Stimulated activated CD8-positive, alpha-beta memory T cell treated with anti-CD3 and anti-CD28 coated beads, Interleukin-15, amount 100 ng/mL, for 24 hours (primary cell): ENCODE measurements at regions not wholly inside any gene's neighbourhood (a gene's known extent, or its start where the extent isn't known, plus 50 kb on each side); places are given as distances from the start of the nearest gene placed in this dataset.

Source experiments
- DNase-seq: peaks from one replicate; pipeline ENCODE4 v3.0.0-alpha.2; 2020; ENCODE audit warnings: low read depth

DNA sequence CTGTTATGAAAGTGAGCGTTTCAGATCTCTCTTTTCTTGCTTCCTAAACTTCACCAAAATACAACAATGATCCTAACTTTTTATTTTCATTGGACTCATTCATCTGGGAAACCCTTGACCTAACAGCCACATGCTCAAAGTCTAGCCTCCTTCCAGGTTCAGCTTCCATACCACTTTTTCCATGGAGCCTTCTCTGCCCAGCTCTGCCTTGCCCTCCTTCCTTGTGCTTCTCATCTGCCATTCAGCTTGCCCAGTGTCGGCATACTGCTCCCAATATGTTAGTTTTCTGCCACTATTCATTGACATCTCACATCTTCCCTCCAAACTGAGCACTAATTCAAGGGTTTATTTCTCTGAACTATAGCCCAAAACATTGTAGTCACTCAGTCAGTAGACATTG lies 214.7 kb downstream of the RAD51AP2 start:
- DNase-seq = no peak

DNA sequence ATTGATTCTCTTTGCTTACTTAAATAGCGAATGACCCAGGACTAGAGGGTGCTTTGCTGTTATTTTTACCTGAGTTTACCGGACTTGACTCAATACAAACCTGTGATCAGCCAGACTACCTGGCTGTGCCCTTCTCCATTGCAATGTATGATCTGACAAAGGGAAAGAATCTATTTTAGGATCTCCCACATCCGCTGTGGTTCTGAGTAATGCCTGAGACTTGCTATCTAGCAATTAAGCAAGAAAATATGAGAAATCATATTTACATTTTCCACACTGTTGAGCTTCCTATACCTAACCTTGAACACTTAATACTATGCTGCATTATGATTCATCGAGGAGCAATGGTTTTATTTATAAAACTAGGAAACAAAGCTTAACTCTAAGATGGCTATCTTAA lies 215.2 kb downstream of the RAD51AP2 start:
- DNase-seq = no peak

DNA sequence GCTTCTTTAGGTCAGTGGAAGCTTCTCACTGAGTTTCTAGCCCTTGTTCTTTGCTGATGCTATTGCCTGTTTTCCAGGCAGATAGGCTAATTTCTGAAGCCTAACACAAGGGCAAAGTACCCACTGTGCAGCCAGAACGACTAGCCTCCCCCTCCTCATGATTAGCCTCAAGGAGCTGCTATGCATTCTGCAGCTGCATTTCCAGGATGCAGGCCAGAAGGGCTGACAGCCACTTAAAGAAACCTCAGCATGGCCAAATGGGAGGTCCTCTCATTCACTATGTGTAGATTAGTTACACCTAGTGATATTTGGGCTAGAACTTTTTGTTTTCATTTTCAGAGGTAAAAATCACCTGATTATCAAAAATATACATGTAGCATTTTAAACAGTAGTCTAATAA lies 216.0 kb downstream of the RAD51AP2 start:
- no peak for DNase-seq

DNA sequence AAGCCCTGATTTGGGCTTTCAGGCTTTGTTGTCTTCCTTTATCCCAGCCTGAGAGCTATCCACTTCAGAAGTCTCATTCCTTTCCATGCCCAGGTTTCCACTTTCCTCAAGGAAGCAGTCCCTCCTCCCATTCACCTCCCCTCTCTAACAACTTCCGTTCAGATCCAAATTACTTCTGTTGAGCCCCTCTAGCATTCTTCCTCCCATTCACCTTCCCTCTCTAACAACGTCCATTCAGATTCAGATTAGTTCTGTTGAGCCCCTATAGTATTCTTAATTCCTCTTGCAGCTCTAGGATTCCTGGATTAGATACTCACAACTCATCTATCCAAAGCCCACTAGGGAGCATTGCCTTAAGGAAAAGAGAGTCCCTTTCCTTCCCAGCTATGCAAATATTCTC lies 216.8 kb downstream of the RAD51AP2 start:
- DNase-seq = no peak

DNA sequence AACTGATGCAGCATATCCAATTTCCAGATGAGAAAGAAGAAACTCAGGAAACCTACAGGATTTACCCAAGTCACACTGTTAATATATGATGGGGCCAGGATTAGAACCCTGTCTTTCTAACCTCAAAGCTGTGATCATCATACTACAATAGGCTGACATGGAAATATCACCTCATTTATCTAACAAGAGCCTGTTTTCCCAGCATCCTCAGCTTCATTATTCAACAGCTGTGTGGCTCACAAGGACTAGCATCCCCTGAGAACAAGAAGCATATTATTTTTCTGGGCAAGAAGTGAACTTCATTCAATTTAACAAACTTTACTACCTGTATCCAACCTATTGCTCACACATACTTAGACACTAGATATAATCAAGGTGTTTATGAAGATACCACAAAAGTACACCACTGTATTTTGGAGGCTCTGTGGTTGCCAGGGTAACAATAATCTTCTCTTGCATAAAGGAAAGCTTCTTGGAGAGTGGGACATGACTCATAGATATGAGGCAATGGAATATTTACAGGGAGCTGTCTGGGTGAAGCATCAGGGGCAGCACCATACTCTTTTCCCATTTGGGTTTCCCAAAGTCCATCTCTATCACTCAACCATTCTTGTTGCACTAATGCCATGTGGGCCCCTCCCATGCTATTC lies 218.2 kb downstream of the RAD51AP2 start:
- DNase-seq = no peak

DNA sequence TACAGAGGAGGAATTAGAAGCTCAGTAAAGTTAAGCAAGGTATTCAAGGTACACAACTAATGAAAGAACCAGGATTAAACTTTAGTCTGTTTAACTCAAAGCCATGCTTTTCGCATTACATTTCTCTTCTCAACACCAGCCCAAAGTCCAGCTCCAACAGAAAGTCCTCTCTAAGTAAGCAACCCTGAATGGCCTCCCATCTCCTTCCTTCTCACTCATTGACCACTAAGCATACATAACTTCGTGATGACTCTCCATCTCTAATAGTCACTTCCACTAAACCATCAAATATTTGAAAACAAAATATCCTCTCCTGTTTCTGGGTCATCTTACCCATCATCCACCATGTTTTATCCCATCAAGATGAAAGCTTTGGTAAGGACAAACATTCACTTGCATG lies 219.8 kb downstream of the RAD51AP2 start:
- DNase-seq = no peak

DNA sequence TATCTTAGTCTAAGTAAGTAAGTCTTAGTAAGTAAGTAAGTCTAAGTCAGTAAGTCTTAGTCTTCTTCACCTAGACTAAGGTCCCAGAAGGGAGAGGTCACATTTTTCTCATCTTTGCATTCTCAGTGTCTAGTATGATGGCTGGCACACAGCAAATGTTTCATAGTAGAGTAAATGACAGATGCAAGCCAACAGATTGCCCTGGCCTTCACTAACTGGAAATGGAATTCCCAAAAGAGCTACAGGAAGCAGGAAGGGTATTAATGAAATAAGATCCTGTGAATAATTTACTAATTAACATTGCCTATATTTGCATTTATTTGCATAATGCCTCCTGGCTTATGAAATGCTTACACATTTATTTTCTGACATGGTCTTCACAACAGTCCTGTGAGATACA lies 221.6 kb downstream of the RAD51AP2 start:
- no peak for DNase-seq

DNA sequence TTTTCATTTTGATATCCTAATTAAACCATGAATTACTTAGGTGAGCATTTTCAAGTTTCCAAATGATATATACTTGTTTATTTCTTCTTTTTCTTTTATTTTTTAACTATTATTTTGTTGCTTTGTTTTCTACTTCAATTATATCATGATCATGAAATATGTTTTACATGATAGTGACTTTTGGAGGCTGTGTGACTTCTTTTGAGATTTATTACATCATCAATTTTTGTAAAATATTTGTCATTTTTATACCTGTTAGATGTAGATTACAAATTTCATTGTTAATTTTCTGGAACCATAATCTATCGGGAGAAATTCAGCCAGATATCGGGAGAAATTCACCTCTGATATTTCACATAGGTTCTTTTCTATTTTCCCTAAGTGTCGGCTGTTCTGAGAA lies 228.6 kb downstream of the RAD51AP2 start:
- no peak for DNase-seq

DNA sequence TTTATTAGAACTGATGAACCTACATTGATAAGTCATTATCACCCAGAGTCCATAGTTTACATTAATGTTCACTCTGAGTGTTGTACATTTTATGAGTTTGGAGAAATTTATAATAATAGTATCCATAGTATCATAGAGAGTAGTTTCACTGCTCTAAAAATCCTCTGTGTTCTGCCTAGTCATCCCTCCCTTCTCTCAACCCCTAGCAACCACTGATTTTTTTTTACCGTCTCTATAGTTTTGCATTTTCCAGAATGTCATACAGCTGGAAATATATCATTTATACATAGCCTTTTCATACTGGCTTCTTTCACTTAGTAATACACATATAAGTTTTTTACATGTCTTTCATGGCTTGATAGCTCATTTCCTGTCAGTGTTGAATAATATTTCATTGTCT lies 231.1 kb downstream of the RAD51AP2 start:
- DNase-seq = no peak

DNA sequence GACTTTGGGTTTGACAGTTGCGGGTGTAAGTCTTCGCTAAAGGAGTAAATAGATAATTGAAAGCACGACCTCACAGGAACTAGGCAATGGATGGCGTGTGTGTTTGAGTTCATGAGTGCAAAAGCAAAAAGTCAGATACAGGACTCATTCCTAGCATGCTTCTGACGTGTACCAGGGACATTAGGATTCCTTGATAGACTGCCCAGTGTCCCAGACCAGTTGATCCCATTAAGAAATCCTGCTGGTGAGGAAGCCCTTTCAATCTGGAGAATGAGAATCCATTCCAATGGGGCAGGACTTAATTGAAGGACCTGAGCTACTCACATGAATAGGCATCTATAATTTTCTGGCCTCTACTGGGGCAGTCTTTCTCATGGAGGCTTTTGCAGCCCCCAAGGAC lies 235.4 kb downstream of the RAD51AP2 start:
- DNase-seq = no peak

DNA sequence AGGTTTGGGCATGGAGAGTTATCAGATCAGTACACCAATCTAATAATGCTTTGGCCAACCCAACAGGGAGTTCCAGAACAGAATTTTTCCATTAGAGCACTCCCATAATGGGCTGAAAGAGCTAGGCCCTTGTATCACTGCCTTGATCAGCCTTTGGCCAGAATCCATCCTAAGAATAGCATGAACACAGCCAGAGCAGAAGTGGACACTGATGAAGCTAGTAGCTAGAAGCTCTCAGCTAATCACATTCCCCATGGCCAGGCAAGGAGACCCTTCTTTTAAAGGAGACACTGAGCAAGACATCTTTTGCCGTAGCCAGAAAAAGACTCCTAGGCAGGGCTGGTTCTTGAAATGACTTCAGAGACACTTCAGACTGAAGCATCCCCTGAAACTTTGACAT lies 236.0 kb downstream of the RAD51AP2 start:
- DNase-seq = no peak

DNA sequence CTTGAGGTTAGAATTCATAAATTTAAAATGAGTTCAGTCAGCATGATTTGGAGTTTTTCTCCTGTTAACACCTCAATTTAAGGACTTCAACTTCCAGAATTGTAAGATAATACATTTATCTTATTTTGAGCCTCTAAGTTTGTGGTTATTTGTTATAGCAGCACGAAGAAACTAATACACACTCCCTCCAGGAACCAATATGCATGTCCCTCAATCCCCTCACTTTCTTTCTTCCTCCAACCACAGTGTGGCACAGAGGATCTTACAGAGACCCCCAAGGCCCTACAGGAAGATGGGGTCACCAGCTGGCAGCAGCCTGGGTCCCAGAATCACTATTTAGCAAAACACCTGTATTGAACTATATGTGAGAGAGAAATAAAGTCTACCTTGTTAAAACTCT lies 242.0 kb downstream of the RAD51AP2 start:
- DNase-seq = no peak

DNA sequence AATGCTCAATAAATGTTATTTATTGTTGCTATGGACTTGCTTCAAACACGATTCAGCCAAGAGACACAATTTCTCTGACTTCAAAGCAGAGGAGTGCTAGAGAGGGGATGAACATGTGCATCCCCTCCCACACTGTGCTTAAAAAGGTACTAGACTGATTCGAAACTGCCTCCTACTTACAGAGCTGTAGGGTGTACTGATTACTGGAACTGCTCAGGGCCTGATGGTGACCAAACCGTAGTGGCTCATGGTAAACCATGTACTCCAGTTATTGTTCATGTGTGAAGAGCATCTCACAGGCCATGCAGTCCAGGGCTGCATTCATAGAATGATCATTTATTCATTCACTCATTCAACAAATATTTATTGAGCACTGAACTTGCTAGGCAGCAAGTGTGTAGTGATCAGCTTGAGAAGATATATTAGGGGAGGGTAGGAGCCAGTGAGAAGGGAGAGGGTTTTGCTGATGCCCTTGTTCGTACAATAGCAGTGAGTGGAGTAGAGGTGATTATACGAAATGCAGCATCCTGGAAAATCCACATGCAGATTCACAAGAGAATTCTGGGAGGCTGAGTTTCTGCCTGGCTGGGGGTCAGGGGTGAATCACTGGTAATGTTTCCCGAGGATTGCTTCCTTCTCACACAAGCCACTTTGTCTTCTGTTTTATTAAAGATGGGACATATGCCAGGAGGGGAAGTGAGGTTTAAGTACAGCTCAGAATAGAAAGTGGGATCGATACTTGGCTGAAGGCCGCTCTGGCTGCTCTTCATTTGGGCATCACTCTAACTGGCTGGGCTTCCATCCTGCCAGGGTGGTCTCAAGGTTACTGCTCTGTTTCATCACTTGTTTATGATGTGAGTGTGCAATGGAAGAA lies 245.4 kb downstream of the RAD51AP2 start:
- DNase-seq = no peak

DNA sequence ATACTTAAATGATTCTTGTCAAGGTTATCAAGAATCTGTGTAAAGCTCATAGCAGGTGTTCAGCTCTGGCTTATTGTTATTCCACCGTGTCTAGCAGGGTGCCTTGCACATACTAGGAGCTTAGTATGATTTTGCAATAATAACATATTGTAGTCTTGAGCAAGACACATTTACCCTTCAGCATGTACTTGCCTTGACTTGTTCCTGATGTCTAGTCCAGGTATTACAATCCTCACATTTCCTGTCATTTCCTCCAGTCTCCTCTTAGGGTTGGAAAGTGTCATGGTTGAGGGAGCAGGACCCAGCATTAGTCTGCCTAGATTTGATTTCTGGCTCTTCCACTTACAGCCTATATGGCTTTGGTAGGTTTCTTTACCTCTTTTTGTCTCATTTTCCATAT lies 246.1 kb downstream of the RAD51AP2 start:
- no peak for DNase-seq

DNA sequence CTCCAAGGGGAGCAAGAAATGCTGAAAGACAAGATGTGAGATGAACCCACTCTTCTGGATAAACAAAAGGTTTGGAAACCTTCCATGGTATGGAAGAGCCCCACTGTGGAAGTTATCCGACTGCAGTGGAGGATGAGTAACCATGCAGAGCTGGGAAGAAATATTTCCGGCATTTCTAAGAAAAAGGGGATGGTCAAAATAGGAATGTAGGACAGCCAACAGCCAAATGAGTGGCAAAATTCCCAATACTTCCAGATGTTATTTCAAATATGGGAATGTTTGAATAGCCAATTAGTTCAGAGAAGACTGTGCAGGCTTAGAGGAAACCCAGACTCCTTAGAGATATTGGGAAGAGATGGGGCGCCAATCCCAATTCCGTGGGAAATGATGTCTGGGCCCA lies 246.8 kb downstream of the RAD51AP2 start:
- no peak for DNase-seq

DNA sequence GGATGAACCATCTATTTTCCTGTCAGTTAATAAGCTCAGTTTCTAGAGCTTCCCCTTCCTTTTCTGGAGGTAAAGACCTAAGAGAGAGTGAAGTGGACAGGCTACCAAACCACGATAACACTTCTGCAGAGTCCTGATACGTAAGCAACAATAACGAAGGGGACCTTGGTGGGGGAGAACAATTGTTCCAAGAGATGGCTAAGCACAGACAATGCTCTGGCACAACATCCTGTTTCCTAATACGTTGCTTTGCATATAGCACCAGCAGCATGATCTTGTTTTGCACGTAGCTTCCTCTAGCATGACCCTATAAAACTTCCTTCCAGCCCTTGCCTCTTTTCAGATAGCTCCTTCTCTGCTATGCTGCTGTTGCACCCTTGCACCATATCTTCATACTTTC lies 247.3 kb downstream of the RAD51AP2 start:
- DNase-seq = no peak

DNA sequence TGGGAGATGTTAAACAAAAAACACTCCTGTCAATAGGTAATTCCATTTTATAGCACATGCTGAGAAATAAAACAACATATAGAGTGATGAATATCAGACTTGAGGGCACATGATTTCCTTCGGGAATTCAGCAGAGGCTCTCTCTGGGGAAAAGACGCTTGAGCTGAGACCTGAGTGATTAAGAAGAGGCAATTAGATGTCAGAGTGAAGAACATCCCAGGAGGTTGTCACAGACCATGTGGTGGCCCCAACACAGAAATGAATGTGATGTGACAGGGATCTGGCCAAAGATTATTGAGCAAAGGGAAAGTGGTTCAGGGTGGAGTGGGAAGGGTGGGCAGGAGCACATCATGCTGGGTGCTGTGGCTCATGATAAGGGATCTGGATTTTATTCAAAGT lies 254.7 kb downstream of the RAD51AP2 start:
- DNase-seq = no peak

DNA sequence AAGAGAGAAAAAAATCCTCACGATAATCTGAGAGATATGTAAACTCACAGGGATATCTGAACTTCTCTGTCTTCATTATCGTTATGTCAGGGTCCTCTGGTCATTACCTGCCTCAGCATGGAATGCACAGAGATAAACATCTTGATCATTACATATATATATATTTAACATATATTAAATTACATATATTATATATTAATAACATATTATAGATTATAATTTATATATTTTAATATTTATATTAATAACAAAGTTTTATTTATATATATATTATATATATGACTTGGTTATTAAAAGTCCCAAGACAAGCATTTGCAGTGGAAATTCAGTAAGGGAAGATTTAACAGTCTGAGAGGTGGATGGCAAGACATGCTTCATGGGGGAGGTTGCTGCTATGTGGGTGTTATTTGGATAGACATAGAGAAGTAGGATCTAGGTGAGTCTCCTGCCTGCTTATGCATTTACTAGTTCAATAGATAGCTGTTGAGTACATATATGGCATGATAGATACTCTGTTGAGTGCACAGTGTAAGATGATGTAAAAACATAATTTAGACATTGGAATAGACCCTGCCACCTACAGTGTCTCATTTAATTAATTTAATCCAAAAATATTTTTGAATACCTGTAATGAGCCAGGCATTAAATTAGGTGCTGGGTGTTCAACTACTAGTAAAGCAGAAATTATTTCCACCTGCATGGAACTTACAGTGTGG lies 255.2 kb downstream of the RAD51AP2 start:
- DNase-seq = no peak

DNA sequence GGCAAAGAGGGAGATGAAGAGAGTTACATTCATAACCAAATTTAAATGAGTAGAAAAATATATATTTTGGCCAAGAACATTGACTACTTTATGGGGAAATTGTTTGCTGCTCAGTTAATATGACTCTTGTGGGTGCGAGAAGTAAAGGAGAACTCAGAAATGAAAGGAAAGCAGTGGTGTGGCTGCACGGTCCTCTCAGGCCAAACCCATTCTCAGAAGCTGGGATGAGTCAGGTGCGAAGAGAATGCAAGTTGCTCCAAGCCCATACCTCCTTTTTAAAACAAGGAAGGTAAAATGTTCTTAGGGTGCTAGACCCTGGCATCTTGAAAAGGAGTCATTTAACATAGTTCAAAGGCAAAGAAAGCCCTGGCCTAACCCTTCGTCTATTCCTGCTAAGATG lies 258.6 kb downstream of the RAD51AP2 start:
- DNase-seq = no peak

DNA sequence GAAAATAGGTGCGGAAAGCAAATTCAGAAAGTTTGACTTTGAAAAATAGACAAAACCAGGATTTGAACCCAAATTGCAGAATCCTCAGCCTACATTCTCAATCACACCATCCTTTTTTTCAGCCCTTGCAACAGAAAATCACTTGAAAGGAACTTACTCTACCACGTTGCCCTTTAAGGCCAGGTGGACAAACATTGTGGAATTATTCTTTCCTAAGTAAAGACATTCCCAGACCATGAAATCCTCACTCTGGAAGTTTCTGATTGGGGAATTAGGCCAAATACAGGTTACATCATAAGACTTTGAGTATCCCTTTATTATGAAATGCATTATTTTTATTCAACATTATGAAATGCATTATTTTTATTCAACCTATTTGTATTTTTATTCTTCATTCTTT lies 259.4 kb downstream of the RAD51AP2 start:
- DNase-seq = no peak

DNA sequence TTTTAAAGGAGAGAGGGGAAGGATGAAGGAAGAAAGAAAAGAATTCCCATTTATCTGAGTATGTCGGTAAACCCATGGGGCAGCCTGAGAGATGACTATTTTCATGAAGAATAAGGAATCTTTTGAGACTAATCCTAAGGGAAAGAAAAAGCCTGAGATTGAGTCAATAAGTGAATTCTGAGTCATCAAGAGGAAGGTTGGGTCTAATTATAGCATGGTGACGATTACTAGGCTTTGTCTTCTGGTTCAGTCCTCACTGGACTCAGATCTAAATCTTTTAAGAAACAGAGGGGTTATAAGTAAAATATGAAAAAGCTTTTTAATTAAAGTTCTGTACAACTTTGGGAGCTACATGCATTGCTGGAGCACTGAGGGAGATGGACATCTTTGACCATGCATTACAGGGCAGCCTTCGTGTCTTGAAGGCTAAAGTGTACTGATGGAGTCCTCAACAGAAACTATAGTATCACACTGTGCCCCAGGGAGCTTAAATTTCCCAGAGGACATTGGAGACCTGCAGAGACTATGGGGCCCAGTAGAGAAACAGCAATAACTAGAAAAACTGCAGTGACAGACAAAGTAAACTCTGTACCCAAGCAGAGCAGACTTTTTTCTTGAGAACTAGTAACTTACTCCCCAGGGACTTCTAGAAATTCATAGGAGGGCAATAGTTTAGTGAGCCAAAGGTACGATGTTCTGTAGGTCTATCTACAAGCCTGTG lies 260.9 kb downstream of the RAD51AP2 start:
- no peak for DNase-seq

DNA sequence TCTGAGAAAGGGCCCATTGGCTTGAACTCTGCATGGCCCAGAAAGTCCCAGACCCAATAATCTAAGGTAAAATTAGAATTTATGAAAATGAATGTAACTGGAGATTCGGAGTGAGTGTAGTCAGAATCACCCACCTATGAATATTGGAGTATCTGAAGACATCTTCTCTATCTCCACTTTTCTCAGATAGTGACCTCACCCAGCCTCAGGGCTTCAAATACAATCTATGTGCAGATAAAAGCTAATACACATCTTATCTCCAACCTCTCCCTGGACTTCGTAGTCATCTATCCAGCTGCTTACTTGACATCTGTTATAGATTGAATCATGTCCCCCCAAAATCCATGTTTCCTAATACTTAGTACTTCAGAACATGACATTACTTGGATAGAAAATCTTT lies 263.2 kb downstream of the RAD51AP2 start:
- DNase-seq = no peak

DNA sequence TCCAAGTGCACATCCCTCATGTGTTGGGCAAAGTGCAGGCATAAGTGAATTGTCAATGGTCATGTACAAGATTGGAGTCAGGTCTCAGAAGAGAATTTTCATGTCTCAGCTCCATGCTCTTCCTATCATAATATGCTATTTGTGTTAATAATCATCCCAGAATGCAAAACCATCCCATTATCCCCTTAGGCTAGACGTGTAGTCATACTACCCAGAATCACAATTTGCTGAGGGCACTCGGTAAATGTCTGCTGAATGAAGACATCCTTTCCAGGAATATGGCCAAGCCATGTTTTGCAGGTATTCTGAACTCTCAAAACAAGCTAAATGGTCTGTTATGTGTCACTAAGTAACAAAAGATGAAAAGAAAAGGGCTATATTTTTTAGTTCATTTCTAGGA lies 263.8 kb downstream of the RAD51AP2 start:
- DNase-seq = no peak
